Gastroesophageal sphincter (tissue), 3 donors: ENCODE measurements at regions not wholly inside any gene's neighbourhood (a gene's known extent, or its start where the extent isn't known, plus 50 kb on each side); places are given as distances from the start of the nearest gene placed in this dataset.

Experiments
- CTCF ChIP-seq, 4 experiments: fragments of 200-600 bp in 2 of 4; fragments of 450-650 bp in 2 of 4; sonication (generic) in 1 of 4; IDR thresholded peaks; one replicate each; pipeline ENCODE4 v1.5.1; 2017 to 2019; ENCODE audit warnings: antibody characterized with exemption in 4 of 4, mild to moderate bottlenecking in 2 of 4, moderate library complexity in 2 of 4
- EP300 ChIP-seq: sonication (generic); formaldehyde crosslinking; IDR thresholded peaks from one replicate; pipeline ENCODE4 v1.6.1; 2017; ENCODE audit warnings: antibody characterized with exemption, mild to moderate bottlenecking
- POLR2A ChIP-seq, 2 donors: fragments of 450-650 bp; IDR thresholded peaks; one replicate each; pipeline ENCODE4 v1.6.1; 2017; ENCODE audit warnings: antibody characterized with exemption in 2 of 2, mild to moderate bottlenecking in 2 of 2, moderate library complexity in 1 of 2
- POLR2AphosphoS5 ChIP-seq: sonication (generic); formaldehyde crosslinking; IDR thresholded peaks from one replicate; pipeline ENCODE4 v1.6.1; 2017; ENCODE audit warnings: antibody characterized with exemption

- TF ChIP-seq CTCF (IDR thresholded peaks at IDR 0.05) (no peak), POLR2AphosphoS5 (no peak), POLR2A (IDR thresholded peaks at IDR 0.05) (no peak), EP300 (no peak)
Measured at GRCh38 chr5:93874491-93874890, 133.1 kb upstream of the POU5F2 start.
